ENCODE measurements at regions not wholly inside any gene's neighbourhood (a gene's known extent, or its start where the extent isn't known, plus 50 kb on each side); places are given as distances from the start of the nearest gene placed in this dataset.

GRCh38 chr13:59477011-59477410, 686.7 kb downstream of the DIAPH3 start:
- Mint-ChIP-seq H3K36me3 (no peaks in the 10 kb centered on the region), H3K27me3 (ENCODE audit: low read depth in 2 of 2) (no peaks in the 10 kb centered on the region), H3K4me3 (no peak overlapping the region), H3K4me1 (no peaks in the 10 kb centered on the region), H3K27ac (no peak overlapping the region), H3K9me3 (peaks cover 0 to 2% of the 10 kb centered on the region in 2 donors)
- Histone ChIP-seq H3K9me3 (ENCODE audit: control insufficient read depth, insufficient read depth, low read length) (no peaks in the 10 kb centered on the region), H3K36me3 (ENCODE audit: control insufficient read depth, insufficient read depth, low read length) (no peaks in the 10 kb centered on the region), H3K4me1 (ENCODE audit: control insufficient read depth, insufficient read depth, low read length) (no peaks in the 10 kb centered on the region), H3K27ac (ENCODE audit: low read length) (no peak overlapping the region), H3K4me3 (ENCODE audit: low read length) (no peak overlapping the region), H3K27me3 (ENCODE audit: control insufficient read depth, insufficient read depth, low read length) (no peaks in the 10 kb centered on the region)
- DNase-seq = no peak
- intact Hi-C loops (cut with micrococcal nuclease) = no loop called here
- TF ChIP-seq, protein P1, sequence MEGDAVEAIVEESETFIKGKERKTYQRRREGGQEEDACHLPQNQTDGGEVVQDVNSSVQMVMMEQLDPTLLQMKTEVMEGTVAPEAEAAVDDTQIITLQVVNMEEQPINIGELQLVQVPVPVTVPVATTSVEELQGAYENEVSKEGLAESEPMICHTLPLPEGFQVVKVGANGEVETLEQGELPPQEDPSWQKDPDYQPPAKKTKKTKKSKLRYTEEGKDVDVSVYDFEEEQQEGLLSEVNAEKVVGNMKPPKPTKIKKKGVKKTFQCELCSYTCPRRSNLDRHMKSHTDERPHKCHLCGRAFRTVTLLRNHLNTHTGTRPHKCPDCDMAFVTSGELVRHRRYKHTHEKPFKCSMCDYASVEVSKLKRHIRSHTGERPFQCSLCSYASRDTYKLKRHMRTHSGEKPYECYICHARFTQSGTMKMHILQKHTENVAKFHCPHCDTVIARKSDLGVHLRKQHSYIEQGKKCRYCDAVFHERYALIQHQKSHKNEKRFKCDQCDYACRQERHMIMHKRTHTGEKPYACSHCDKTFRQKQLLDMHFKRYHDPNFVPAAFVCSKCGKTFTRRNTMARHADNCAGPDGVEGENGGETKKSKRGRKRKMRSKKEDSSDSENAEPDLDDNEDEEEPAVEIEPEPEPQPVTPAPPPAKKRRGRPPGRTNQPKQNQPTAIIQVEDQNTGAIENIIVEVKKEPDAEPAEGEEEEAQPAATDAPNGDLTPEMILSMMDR (IDR thresholded peaks at IDR 0.05) = peak; percentile 5
- ATAC-seq = no peak
- WGBS (ENCODE audit: insufficient coverage) = no CpG with 5 or more reads among the region's 3 CpGs

DNA sequence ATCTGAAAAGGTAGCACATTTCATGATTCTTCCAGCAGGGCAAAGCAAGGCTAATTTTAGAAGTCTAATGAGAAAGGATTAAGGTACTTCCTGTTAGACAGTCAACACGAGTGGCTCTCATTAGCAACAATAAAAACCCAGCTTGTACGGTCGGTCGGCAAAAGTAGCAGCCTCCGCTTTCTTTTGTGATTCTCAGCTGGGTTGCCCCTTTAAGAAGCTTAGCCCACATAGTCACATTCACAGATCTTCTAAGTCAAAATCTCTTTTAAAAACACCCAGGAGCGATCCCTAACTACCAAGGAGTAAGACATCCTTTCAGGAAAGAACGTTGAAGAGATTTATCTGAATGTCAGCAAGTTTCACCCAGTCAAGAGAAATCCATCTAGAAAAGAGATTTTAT, 684.8 kb downstream of the DIAPH3 start:
- Histone ChIP-seq H3K36me3 (ENCODE audit: control insufficient read depth, insufficient read depth, low read length) (no peaks in the 10 kb centered on the region), H3K27me3 (ENCODE audit: control insufficient read depth, insufficient read depth, low read length) (no peaks in the 10 kb centered on the region), H3K4me1 (ENCODE audit: control insufficient read depth, insufficient read depth, low read length) (no peaks in the 10 kb centered on the region), H3K27ac (ENCODE audit: low read length) (no peak overlapping the region), H3K9me3 (ENCODE audit: control insufficient read depth, insufficient read depth, low read length) (no peaks in the 10 kb centered on the region), H3K4me3 (ENCODE audit: low read length) (no peak overlapping the region)
- Mint-ChIP-seq H3K4me3 (no peak overlapping the region), H3K36me3 (no peaks in the 10 kb centered on the region), H3K4me1 (no peaks in the 10 kb centered on the region), H3K27me3 (ENCODE audit: low read depth in 2 of 2) (no peaks in the 10 kb centered on the region), H3K9me3 (peaks cover 0 to 2% of the 10 kb centered on the region in 2 donors), H3K27ac (no peak overlapping the region)
- TF ChIP-seq, protein P1 (IDR thresholded peaks at IDR 0.05) = no peak
- ATAC-seq (no peak), DNase-seq (no peak)
- intact Hi-C loops (cut with micrococcal nuclease) = no loop called here
- 84% methylated on average over 6 of the region's 7 CpGs for WGBS (ENCODE audit: insufficient coverage)

- TF ChIP-seq, protein P1 (IDR thresholded peaks at IDR 0.05) = no peak
- Mint-ChIP-seq H3K4me3 (no peak overlapping the region), H3K9me3 (peaks cover 0 to 2% of the 10 kb centered on the region in 2 donors), H3K27me3 (ENCODE audit: low read depth in 2 of 2) (no peaks in the 10 kb centered on the region), H3K4me1 (no peaks in the 10 kb centered on the region), H3K36me3 (no peaks in the 10 kb centered on the region), H3K27ac (no peak overlapping the region)
- Histone ChIP-seq H3K27ac (ENCODE audit: low read length) (no peak overlapping the region), H3K4me1 (ENCODE audit: control insufficient read depth, insufficient read depth, low read length) (no peaks in the 10 kb centered on the region), H3K9me3 (ENCODE audit: control insufficient read depth, insufficient read depth, low read length) (no peaks in the 10 kb centered on the region), H3K27me3 (ENCODE audit: control insufficient read depth, insufficient read depth, low read length) (no peaks in the 10 kb centered on the region), H3K4me3 (ENCODE audit: low read length) (no peak overlapping the region), H3K36me3 (ENCODE audit: control insufficient read depth, insufficient read depth, low read length) (no peaks in the 10 kb centered on the region)
- DNase-seq = no peak
- intact Hi-C loops (cut with micrococcal nuclease) = no loop called here
- no peak for ATAC-seq
- WGBS (ENCODE audit: insufficient coverage) = 88% methylated on average over 3 of the region's 3 CpGs
Measured at GRCh38 chr13:59479629-59480028, 684.1 kb downstream of the DIAPH3 start.

- H3K4me1 ChIP-seq (ENCODE audit: control insufficient read depth, insufficient read depth, low read length) = no peaks in the 10 kb centered on the region
- no peak for DNase-seq
- no peaks in the 10 kb centered on the region for H3K9me3 ChIP-seq (ENCODE audit: control insufficient read depth, insufficient read depth, low read length)
- H3K36me3 Mint-ChIP-seq = no peaks in the 10 kb centered on the region
- intact Hi-C loops (cut with micrococcal nuclease) = no loop called here
- no peaks in the 10 kb centered on the region for H3K36me3 ChIP-seq (ENCODE audit: control insufficient read depth, insufficient read depth, low read length)
- H3K4me3 ChIP-seq (ENCODE audit: low read length) = no peak overlapping the region
- no peaks in the 10 kb centered on the region for H3K27me3 Mint-ChIP-seq (ENCODE audit: low read depth in 2 of 2)
- WGBS (ENCODE audit: insufficient coverage) = 85% methylated on average over 6 of the region's 7 CpGs
- ATAC-seq = no peak
- H3K4me1 Mint-ChIP-seq = no peaks in the 10 kb centered on the region
- TF ChIP-seq, protein P1 (IDR thresholded peaks at IDR 0.05) = no peak
- peaks cover 0 to 2% of the 10 kb centered on the region in 2 donors for H3K9me3 Mint-ChIP-seq
- no peak overlapping the region for H3K4me3 Mint-ChIP-seq
- no peak overlapping the region for H3K27ac ChIP-seq (ENCODE audit: low read length)
- no peaks in the 10 kb centered on the region for H3K27me3 ChIP-seq (ENCODE audit: control insufficient read depth, insufficient read depth, low read length)
- H3K27ac Mint-ChIP-seq = no peak overlapping the region
Measured at GRCh38 chr13:59480396-59481259, 683.1 kb downstream of the DIAPH3 start.
